GM19438 (cell line): ENCODE measurements at regions not wholly inside any gene's neighbourhood (a gene's known extent, or its start where the extent isn't known, plus 50 kb on each side); places are given as distances from the start of the nearest gene placed in this dataset.

ENCODE experiments used
- ATAC-seq: cut with Tn5 transposase; IDR thresholded peaks from one replicate; pipeline ENCODE4 v1.9.1; 2021; ENCODE audit warnings: low read depth; ENCODE audit not compliant: unreplicated experiment

GRCh38 chr14:51145246-51145645, 50.3 kb upstream of the TRIM9 start:
- no peak for ATAC-seq

- no peak for ATAC-seq
Observed at GRCh38 chr14:51147183-51147582, 52.3 kb upstream of the TRIM9 start.

GRCh38 chr14:51155326-51155725, 60.4 kb upstream of the TRIM9 start:
- no peak for ATAC-seq

GRCh38 chr14:51157012-51157411, 62.1 kb upstream of the TRIM9 start:
- no peak for ATAC-seq

- ATAC-seq = no peak
Observed at GRCh38 chr14:51160871-51161270, 66.0 kb upstream of the TRIM9 start.

GRCh38 chr14:51165415-51165814, 70.5 kb upstream of the TRIM9 start:
- ATAC-seq = no peak

- ATAC-seq = no peak
Observed at GRCh38 chr14:51167587-51168214, 72.3 kb upstream of the TMX1 start.

- ATAC-seq = no peak
Observed at GRCh38 chr14:51168215-51168613, 71.8 kb upstream of the TMX1 start.

GRCh38 chr14:51173863-51174262, 66.2 kb upstream of the TMX1 start:
- ATAC-seq = no peak

GRCh38 chr14:51176839-51177238, 63.2 kb upstream of the TMX1 start:
- no peak for ATAC-seq

- peak; percentile 84 for ATAC-seq
Observed at GRCh38 chr14:51180577-51180976, 59.5 kb upstream of the TMX1 start.

GRCh38 chr14:51182131-51182565, 57.9 kb upstream of the TMX1 start:
- no peak for ATAC-seq

GRCh38 chr14:51185180-51185579, 54.9 kb upstream of the TMX1 start:
- no peak for ATAC-seq

GRCh38 chr14:51185754-51186153, 54.3 kb upstream of the TMX1 start:
- peak; percentile 90 for ATAC-seq

GRCh38 chr14:51188566-51189185, 51.4 kb upstream of the TMX1 start:
- no peak for ATAC-seq

- no peak for ATAC-seq
Observed at GRCh38 chr14:51189600-51190376, 50.3 kb upstream of the TMX1 start.
